Kidney (tissue), 13 donors: ENCODE measurements at regions not wholly inside any gene's neighbourhood (a gene's known extent, or its start where the extent isn't known, plus 50 kb on each side); places are given as distances from the start of the nearest gene placed in this dataset.

Source experiments
- DNase-seq, 5 donors: peaks; one replicate each; pipeline ENCODE4 v3.0.0-alpha.2; 2013 to 2020
- FAIRE-seq: peaks from 2 replicates; lab custom pipeline; 2012; peaks lifted over from hg19 to GRCh38; lab: Jason Lieb, UNC
- H3K27ac ChIP-seq, 2 donors: one replicate each; pipeline ENCODE4 v1.7.0; 2013; ENCODE audit warnings: low read depth in 2 of 2, low read length in 2 of 2, inconsistent platforms in 1 of 2
- H3K27me3 ChIP-seq: one replicate; pipeline ENCODE4 v1.7.1; 2013; ENCODE audit warnings: low read length, inconsistent platforms; ENCODE audit not compliant: control insufficient read depth, insufficient read depth
- H3K36me3 ChIP-seq, 3 donors: one replicate each; pipeline versions ENCODE4 v1.7.0 to v1.7.1; 2013; ENCODE audit warnings: low read length in 3 of 3, control low read depth in 1 of 3, inconsistent platforms in 1 of 3; ENCODE audit not compliant: insufficient read depth in 3 of 3, control insufficient read depth in 2 of 3
- H3K4me1 ChIP-seq, 3 donors: one replicate each; pipeline versions ENCODE4 v1.7.0 to v1.7.1; 2013; ENCODE audit warnings: low read length in 3 of 3, inconsistent platforms in 1 of 3, low read depth in 1 of 3; ENCODE audit not compliant: control insufficient read depth in 2 of 3, insufficient read depth in 2 of 3
- H3K4me3 ChIP-seq, 3 donors: one replicate each; pipeline versions ENCODE4 v1.7.0 to v1.8.1; 2013; ENCODE audit warnings: low read length in 3 of 3, control low read depth in 1 of 3, inconsistent platforms in 1 of 3
- H3K9ac ChIP-seq, 3 donors: one replicate each; pipeline versions ENCODE4 v1.7.0 to v1.7.1; 2013; ENCODE audit warnings: low read length in 3 of 3, control low read depth in 1 of 3, inconsistent platforms in 1 of 3
- H3K9me3 ChIP-seq, 3 donors: one replicate each; pipeline versions ENCODE4 v1.7.0 to v1.7.1; 2013; ENCODE audit warnings: low read length in 3 of 3, control low read depth in 1 of 3, inconsistent platforms in 1 of 3; ENCODE audit not compliant: control insufficient read depth in 2 of 3, insufficient read depth in 1 of 3
- intact Hi-C: fragments of 100-400 bp; cut with DNase I; formaldehyde crosslinking; loops from one replicate; pipeline ENCODE4 v1.11.1; 2022
- TF ChIP-seq, protein P1 (sequence below): IDR thresholded peaks from 3 replicates; pipeline ENCODE4 v1.5.1; 2012; ENCODE audit warnings: mild to moderate bottlenecking, moderate library complexity, borderline replicate concordance; ENCODE audit not compliant: insufficient read depth; ENCODE audit errors: extremely low read depth
- donor health status: control.
- donor health status: control.
- donor health status: control.
- donor health status: control.
- donor health status: control.
- donor health status: DM: yes; HTN: yes; CAD: no.
- donor health status: Normal renal cell carcinoma (clear cell type).

GRCh38 chr21:38622827-38623209 lies 124.5 kb upstream of the ERG start:
- Histone ChIP-seq H3K27ac (no peak overlapping the region), H3K9me3 (peaks cover 0 to 3% (median 0%) of the 10 kb centered on the region in 3 donors), H3K36me3 (no peaks in the 10 kb centered on the region), H3K4me3 (peak overlapping the region in 1 of 3 donors; percentile 33), H3K9ac (no peak overlapping the region), H3K4me1 (no peaks in the 10 kb centered on the region), H3K27me3 (no peaks in the 10 kb centered on the region)
- intact Hi-C loops: no loop called here
- TF ChIP-seq, protein P1, sequence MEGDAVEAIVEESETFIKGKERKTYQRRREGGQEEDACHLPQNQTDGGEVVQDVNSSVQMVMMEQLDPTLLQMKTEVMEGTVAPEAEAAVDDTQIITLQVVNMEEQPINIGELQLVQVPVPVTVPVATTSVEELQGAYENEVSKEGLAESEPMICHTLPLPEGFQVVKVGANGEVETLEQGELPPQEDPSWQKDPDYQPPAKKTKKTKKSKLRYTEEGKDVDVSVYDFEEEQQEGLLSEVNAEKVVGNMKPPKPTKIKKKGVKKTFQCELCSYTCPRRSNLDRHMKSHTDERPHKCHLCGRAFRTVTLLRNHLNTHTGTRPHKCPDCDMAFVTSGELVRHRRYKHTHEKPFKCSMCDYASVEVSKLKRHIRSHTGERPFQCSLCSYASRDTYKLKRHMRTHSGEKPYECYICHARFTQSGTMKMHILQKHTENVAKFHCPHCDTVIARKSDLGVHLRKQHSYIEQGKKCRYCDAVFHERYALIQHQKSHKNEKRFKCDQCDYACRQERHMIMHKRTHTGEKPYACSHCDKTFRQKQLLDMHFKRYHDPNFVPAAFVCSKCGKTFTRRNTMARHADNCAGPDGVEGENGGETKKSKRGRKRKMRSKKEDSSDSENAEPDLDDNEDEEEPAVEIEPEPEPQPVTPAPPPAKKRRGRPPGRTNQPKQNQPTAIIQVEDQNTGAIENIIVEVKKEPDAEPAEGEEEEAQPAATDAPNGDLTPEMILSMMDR: no peak
- DNase-seq (no peak), FAIRE-seq (no peak)

DNA sequence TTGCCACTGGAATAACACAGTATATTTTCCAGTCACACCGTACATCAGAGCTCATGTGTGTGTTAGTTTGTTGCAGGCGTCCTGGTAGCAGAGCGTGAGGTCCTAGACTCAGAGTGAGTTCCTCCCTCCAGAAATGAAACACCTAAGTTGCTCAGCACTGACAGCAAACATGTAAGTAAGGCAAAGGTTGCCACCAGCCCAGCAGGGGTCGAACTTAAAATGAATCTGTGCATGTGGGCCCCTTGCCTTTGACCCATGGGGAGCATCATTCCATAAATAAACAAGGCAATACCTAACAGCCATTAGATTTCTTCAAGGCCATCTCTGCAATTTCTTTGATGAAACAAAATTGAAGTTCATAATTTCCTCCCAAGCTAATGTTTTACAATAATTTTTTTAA lies 125.3 kb upstream of the ERG start:
- no peaks in the 10 kb centered on the region for H3K36me3 ChIP-seq
- no peak for DNase-seq
- TF ChIP-seq, protein P1: no peak
- intact Hi-C loops: no loop called here
- no peak overlapping the region for H3K9ac ChIP-seq
- H3K27me3 ChIP-seq: no peaks in the 10 kb centered on the region
- H3K9me3 ChIP-seq: peaks cover 0 to 3% (median 0%) of the 10 kb centered on the region in 3 donors
- H3K27ac ChIP-seq: no peak overlapping the region
- FAIRE-seq: no peak
- H3K4me1 ChIP-seq: no peaks in the 10 kb centered on the region
- H3K4me3 ChIP-seq: no peak overlapping the region

GRCh38 chr21:38625000-38625399 lies 126.7 kb upstream of the ERG start:
- H3K9ac ChIP-seq: no peak overlapping the region
- no peak for DNase-seq
- H3K27me3 ChIP-seq: no peaks in the 10 kb centered on the region
- no peak overlapping the region for H3K27ac ChIP-seq
- H3K4me3 ChIP-seq: no peak overlapping the region
- H3K36me3 ChIP-seq: no peaks in the 10 kb centered on the region
- intact Hi-C loops: no loop called here
- FAIRE-seq: no peak
- peaks cover 0 to 3% (median 0%) of the 10 kb centered on the region in 3 donors for H3K9me3 ChIP-seq
- TF ChIP-seq, protein P1: no peak
- H3K4me1 ChIP-seq: no peaks in the 10 kb centered on the region

- FAIRE-seq: no peak
- H3K4me3 ChIP-seq: no peak overlapping the region
- TF ChIP-seq, protein P1: no peak
- no peaks in the 10 kb centered on the region for H3K36me3 ChIP-seq
- no peaks in the 10 kb centered on the region for H3K4me1 ChIP-seq
- intact Hi-C loops: no loop called here
- H3K9ac ChIP-seq: no peak overlapping the region
- no peak overlapping the region for H3K27ac ChIP-seq
- peaks cover 0 to 4% (median 3%) of the 10 kb centered on the region in 3 donors for H3K9me3 ChIP-seq
- DNase-seq: no peak
- H3K27me3 ChIP-seq: no peaks in the 10 kb centered on the region
These were observed 128.0 kb upstream of the ERG start for GRCh38 chr21:38626306-38626705.
